HG03521 (cell line): ENCODE measurements at regions not wholly inside any gene's neighbourhood (a gene's known extent, or its start where the extent isn't known, plus 50 kb on each side); places are given as distances from the start of the nearest gene placed in this dataset.
"Not testable (repeated sequence)": the region's sequence is repeated elsewhere in the genome, so short reads cannot be mapped to it uniquely, and the experiment has no call there.

ENCODE experiments used
- ATAC-seq: cut with Tn5 transposase; IDR thresholded peaks from one replicate; pipeline ENCODE4 v1.9.1; 2021; ENCODE audit warnings: mild to moderate bottlenecking, moderate library complexity; ENCODE audit not compliant: unreplicated experiment

- ATAC-seq = no peak
Observed at GRCh38 chr9:40909821-40910220, 218.7 kb downstream of the FOXD4L6 start.

DNA sequence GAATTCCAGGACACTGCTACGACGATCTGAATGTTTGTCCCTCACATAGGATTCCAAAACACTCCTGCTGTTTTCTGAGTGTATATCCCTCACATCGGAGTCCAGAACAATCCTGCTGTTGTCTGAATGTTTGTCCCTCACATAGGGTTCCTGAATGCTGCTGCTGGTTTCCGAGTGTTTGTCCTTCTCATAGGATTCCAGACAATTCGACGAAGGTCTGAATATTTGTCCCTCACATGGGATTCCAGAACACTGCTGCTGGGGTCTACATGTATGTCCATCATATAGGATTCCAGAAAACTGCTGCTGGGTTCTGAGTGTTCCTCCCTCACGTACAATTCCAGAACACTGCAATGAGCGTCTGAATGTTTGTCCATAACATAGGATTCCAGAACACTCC lies 219.4 kb downstream of the FOXD4L6 start:
- ATAC-seq = not testable (repeated sequence)

DNA sequence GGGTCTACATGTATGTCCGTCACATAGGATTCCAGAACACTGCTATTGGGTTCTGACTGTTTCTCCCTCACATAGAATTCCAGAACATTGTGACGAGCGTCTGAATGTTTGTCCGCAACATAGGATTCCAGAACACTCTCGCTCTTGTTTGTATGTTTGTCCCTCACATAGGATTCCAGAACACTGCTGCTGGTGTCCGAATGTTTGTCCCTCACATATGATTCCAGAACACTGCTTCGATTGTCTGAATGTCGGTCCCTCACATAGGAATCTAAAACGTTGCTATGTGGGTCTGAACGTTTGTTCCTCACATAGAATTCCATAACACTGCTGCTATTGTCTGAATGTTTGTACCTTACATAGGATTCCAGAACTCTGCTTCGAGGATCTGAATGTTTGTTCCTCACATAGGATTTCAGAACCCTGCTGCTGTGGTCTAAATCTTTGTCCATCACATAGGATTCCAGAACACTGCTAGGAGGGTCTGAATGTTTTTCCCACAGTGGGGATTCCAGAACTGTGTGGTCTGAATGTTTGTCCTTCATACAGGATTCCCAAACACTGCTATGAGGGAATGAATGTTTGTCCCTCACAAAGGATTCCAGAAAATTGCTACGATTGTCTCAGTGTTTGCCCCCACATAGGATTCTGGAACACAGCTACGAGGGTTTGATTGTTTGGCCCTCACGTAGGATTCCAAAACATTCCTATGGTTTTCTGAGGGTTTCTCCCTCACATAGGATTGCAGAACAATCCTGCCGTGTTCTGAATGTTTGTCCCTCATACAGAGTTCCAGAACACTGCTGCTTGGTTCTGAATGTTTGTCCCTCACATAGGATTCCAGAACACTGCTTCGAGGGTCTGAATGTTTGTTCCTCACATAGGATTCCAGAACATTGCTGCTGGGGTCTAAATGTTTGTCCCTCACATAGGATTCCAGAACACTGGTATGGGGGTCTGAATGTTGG lies 220.5 kb downstream of the FOXD4L6 start:
- ATAC-seq = no peak

GRCh38 chr9:40906879-40907278 lies 221.6 kb downstream of the FOXD4L6 start:
- ATAC-seq = not testable (repeated sequence)

GRCh38 chr9:40892315-40892714 lies 236.2 kb downstream of the FOXD4L6 start:
- ATAC-seq = not testable (repeated sequence)

GRCh38 chr9:40885858-40886257 lies 242.6 kb downstream of the FOXD4L6 start:
- not testable (repeated sequence) for ATAC-seq

DNA sequence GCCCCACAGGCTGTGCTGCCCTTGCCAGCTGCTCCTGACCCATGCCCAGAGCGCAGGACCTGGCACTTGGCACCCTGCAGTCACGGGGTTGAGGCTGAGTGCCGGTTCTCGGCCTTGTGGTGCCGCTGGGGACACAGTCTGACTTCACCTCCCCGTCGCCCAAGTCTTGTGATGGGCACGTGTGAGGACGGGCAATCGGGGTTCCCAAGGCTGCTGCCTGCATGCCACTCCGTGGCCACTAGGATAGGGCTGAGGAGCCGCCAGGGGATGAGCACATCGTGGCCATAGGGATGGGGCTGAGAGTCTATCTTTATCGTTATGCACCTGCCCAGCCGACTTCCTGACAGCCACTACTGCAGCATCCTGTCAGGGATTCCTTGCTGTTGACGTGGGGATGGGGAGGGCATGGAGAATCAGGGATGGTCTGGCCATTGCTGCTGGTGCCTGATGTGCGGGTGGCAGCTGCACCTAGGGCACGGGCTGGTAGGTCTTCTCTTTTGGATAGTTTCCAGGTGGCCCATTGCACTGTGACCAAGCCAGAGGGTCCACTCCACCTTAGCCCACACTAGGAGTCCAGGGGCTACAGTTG lies 243.5 kb downstream of the FOXD4L6 start:
- ATAC-seq = not testable (repeated sequence)

DNA sequence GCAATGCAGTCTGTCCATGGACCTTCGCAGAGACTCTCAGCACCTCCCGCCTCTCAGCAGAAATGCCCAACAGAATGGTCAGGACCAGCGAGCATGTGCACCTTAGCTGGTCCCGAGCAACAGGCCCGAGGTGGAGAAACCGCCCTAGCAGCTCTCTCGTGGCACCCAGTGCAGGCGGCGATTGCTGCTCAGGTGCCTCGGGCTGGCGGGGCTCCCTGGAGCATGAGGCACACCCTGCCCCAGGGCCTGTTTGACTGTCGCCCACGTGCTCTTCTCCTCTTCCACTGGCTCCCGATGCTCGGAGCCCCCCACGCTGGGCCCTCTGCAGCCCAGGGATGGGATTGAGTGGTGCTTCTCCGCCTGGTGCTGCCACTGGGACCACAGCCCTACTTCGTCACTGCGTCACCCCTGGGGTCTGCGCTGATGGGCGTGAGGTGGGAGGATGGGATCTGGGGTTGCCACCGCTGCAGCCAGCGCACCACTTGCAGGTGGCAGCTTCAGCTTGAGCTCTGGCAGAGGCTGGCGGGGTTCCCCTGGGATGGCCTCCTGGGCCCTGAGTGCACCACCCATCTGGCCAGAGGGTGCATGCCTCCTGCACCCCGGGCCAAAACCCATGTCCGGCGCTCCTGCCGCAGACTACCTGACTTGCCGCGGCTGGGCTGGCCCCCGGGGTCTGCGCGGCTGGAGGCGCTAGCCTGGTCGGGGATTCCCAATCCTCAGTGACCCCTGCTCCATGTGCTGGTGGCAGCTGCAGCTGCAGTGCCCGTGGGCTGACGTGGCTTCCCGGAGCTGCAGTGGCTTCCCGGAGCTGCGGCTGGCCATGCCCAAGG lies 244.2 kb downstream of the FOXD4L6 start:
- ATAC-seq = no peak

- not testable (repeated sequence) for ATAC-seq
Observed at GRCh38 chr9:40883423-40884071, 244.9 kb downstream of the FOXD4L6 start.

- ATAC-seq = not testable (repeated sequence)
Observed at GRCh38 chr9:40873753-40874295, 254.7 kb downstream of the FOXD4L6 start.

GRCh38 chr9:40868437-40868836 lies 260.0 kb downstream of the FOXD4L6 start:
- ATAC-seq = not testable (repeated sequence)
